GM19238 (cell line): ENCODE measurements at regions not wholly inside any gene's neighbourhood (a gene's known extent, or its start where the extent isn't known, plus 50 kb on each side); places are given as distances from the start of the nearest gene placed in this dataset.
"Not testable (repeated sequence)": the region's sequence is repeated elsewhere in the genome, so short reads cannot be mapped to it uniquely, and the experiment has no call there.

Experiments
- DNase-seq: peaks from one replicate; pipeline ENCODE4 v3.0.0; 2011; ENCODE audit warnings: low spot score; ENCODE audit not compliant: insufficient read length

DNA sequence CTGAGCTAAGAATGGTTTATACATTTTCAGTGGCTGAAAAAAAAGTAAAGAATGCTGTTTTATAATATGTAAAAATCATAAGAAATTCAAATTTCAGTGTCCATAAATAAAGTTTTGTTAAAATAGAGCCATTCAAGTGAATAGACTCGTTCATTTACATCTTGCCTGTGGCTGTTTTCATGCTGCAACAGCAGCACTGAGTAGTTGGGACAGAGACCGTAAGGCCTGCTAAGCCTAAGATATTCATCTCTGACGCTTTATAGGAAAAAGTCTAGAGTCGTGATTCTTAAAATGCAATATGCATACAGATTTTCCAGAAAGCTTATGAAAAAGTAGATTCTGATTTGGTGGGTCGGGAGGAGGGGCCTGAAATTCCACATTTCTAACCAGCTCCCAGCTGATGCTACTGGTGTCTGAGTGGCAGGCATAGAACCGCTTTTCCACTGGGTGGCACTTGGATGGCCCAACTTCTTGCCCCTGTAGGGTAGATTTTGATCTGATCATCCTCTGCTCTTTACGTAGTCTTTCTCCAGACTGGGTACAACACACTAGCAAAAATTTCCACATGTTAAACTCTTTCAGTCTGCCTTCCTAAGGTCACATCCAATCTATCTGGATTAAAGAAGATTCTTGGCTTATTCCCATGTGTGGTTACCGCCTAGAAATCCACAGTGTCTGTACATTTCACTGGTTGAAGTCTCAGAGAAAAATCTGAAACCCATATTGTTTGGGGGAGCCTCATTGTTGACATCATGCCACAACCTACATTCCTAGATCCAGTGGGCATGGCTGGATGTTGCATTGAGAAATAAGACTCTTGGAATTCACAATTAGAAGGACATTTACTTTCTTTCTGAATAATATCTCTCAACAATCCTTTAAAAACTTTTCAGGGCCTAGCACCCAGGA, 151.2 kb downstream of the C12orf75 start:
- no peak for DNase-seq

DNA sequence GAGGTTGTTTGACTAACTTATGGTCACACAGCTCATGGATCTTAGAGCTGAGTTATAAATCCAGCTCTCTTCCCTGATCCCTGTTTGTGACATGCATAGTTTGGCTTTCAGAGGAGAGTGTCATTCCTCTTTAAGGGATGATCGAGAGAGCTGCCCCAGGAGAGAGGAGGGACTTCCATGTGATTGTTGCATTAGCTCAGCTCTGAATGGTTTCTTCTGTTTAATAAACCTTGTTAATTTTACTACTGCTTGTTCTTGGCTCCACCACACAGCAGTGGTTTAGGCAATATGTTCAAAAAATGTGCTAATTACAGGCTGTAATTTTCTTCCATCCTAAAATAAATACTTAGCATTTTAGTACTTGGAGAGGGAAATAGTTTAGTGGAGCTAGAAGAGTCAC, 152.5 kb downstream of the C12orf75 start:
- DNase-seq: no peak

DNA sequence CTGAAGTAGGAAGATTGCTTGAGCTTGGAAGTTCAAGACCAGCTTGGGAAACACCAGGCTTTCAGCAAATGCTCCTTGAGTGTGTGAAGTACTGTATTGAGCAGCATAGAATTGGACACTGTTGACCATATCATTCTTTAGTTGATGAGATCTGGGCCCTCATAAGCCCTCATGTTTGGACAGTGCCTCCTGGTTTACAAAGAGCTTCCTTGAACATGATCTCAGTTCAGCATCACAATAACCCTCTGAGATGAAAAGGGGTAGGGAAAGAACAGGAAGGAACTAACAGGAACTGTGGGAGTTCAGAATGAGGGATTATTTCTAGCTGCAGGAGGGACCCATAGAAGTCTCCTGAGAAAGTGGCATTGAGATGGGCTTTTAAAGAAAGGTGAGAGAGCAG, 153.2 kb downstream of the C12orf75 start:
- DNase-seq: no peak

DNA sequence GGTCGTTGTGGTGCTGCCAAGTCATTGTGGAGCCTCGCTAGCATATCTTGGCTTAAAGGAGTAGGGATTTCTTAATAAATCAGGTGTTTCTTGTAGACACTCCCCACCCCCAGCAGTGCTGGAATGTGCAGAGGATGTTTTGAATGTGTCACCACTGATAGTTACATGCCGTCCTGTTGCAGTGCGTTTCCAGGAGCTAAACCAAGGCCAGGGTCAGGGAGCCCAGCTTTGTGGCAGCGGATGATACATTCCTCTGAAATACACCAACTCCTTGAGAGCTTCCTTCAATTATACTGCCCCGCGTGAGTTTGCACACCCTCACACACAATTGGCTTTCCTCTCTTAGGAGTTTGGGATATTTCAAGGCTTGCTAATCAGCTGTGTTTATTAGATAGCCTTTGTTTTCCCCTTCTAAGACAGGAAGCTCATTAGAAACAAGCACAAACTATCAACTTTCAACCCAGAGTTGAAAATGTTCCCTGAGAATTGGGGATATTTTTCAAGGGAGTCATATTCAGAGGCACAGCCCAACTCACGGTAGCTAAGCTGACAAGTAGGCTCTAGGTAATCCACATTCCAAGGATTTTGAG, 154.9 kb downstream of the C12orf75 start:
- no peak for DNase-seq

DNA sequence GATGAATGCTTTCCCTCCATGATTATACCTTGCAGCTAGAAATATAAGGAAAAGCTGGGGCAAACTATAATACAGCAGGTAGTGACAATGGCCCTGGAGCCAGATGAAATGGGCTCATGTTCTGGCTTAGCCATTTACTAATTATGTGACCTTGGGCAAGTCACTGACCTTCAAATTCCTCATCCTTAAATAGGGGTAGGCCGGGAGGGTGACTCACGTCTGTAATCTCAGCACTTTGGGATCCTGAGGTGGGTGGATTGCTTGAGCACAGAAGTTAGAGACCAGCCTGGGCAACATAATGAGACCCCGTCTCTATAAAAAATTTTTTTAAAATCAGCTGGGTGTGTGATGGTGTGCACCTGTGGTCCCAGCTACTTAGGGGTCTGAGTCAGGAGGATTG, 155.4 kb downstream of the C12orf75 start:
- DNase-seq: no peak

DNA sequence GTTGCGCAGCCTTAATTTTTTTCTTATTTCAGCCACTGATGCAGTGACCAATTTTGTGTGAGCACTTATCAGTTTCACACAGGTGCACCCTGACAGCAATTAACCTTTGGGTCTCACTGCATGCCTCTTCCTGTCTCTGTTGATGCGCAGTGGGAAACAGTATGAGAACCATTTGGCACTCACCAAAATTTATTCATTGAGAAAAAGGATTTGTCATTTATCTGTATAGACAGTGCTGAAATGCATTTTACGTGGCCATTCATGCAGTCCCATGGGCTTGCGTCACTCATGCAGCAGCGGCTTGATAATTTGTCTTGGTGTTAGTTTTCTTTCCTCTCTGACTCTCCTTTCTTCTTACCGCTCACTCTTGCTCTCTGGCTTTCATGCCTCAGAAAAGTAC, 157.5 kb downstream of the C12orf75 start:
- DNase-seq: no peak

DNA sequence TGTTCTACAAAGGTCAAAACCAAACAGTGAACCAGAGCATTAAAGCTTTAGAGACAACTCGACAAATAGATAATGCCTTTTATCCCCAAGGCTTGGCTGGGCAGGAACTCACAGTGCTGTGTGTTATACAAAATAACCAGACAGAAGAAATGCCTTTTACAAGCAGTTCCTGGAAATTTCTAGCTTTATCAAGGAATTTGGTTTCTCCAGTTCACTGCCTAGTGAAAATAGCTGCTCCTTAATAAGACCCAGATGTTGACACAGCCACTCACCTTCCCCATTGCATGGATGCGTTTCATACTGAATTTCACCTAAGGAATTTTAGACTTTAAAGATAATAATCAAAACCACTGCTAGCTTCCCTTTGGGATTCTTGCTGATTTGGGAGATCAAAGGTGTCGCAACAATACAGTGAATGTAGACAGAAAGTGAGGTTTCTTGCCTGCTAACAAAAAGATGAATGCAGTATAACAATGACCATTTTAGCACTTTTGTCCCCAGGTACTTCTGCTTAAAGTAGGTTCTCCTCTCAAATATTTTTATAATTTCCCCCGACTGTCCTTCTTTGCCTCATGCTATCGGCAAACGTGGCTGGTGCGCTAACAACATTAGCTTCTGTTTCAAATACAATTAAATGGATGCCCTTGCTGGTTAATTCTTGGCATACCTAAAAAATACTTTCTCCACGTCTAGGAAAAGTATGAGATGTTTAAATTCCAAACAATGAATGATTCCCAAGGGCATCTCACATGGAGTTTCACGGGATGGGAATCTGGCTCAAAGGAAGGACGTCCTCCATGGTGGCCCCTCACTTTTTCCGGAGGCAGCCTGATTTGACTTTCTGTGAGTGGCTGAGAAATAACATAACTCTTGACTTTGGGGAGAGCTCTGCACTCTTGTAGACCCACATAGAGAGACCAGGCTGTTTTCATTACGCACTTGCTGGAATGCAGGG, 162.4 kb downstream of the C12orf75 start:
- no peak for DNase-seq

DNA sequence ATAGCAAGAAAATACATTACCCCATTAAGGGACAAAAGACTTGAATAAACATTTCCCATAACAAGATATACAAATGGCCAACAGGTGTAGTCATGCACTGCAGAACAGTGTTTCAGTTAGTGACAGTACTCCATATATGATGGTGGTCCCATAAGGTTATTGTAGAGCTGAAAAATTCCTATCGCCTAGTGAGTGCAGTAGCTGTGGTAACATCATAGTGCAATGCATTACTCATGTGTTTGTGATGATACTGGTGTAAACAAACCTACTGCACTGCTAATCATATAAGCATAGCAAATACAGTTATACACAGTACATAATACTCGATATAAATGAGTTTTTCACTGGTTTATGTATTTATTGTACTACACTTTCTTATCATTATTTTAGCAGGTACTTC, 168.7 kb downstream of the C12orf75 start:
- DNase-seq: no peak

DNA sequence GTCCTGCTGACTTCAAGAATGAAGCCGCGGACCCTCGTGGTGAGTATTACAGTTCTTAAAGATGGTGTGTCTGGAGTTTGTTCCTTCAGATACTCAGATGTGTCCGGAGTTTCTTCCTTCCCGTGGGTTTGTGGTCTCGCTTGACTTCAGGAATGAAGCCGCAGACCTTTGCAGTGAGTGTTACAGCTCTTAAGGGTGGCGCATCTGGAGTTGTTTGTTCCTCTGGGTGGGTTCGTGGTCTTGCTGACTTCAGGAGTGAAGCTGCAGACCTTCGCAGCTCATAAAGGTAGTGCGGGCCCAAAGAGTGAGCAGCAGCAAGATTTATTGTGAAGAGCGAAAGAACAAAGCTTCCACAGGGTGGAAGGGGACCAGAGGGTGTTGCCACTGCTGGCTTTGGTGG, 170.2 kb downstream of the C12orf75 start:
- not testable (repeated sequence) for DNase-seq

DNA sequence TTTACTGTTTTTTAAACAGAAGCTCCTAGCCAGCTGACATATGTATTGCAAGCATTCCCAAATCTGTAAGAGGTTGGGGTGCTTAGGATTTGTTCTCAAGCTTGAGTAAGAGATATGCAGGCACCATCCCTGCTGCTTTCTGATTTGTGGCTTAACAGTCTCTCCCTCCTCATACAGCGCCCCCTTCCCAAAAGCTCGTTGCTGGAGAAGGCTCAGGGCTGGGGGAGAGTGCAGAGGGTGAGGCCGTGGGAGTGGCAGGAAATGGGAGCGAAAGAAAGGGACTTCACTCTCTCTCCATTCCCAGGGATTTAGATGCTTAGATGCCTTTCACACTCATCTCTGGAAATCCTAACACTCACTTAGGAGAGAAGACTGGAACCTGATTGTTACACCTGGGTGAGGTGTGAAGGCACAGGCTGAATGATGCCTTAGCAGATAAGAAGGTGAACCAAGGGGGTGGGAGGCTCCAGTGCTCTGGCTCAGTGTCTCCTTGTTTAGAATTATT, 172.0 kb downstream of the C12orf75 start:
- no peak for DNase-seq

DNA sequence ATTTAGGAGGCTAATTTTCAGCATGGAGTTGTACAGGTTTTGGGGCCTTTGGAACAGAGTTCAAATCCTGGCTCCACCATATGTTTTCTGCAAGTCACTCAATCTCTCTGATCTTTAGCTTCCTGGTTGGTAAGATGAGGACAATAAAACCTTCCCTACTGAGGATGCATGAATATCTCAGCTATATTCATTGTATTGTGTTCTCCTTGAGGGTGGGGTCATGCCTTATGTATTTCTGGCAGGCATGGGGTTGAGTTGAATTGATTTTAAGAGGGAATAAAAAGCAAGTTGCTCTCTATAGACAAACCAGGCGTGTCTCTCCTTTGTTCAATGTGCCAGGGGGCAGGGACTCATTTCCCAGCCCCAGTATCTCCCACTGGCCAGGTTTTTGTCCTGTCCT, 173.1 kb downstream of the C12orf75 start:
- DNase-seq: no peak

DNA sequence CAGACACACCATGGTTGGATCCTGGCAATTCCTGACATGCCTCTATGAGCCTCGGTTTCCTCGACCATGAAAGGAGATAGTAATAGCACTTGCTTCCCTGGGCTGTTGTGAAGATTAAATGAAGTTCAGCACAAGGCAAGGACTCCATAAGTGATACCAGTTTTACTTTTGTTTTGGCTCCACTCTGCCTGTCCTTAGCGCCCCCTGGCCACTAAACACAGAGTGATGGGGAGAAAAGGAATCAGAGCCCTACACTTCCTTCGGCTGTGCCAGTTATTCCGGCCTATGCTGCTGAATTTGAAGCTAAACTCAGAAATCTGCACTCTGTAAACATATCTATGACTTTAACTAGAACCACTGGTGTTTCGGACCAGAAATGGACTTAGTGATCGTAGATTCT, 173.8 kb downstream of the C12orf75 start:
- no peak for DNase-seq

DNA sequence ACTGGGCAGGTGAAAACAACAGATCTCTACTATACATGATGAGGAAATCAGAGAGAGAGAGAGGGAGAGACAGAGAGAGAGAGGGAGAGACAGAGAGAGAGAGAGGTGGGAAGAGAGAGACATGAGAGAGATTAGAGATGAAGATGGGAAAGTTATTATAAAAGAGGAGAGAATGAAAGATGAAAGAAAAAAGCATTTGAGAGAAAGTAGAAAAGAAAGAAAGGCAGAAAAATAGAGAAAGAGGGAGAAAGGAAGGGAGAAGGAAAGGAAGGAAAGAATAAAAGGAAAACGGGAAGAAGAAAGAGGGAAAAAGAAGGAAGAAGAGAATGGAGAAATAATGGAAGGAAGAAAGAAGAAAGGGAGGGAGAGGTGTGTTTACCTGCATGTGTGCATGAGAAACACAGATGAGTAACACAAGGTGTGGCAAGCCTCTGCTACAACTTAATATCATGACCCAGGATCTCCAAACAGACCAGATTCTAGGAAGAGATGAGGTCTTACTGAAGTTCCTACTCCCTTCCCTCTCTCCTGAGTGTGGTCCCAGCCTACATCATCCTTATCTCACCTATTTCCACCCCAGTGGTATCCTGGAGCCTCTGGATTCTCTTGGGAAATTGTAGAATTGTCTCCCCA, 176.3 kb downstream of the C12orf75 start:
- no peak for DNase-seq

DNA sequence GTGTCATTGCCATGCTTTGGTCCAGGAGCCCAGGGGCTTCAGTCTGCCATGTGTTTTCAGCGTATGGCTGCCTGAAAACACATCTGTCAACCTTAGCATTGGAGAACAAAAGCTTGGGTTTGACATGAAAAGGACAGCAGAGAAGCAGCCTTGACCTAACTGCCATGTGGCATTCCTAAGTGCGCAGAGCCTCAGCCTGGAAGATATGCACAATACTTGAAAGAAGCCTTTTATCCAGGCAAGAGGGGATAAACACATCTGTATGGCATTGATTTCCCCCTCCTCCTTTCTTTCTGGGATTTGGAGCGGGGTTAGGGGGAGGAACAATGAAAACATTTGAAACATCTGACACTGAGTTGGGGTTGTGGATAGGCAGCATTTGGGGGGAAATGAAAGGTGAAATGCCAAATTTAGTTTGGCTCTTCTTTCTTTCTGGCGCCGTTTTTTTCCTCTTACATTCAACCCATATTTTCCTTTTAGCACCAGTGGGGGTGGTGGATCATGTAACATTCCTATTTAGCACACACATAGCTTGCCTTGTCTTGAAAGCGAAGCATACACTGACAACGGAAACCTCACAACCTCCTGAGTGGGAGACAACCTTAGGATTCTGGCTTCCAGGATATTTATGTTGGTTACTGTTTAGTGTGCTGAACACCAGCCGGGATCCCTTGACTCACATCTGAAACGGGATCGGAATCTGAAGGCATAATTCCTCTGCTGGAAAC, 177.0 kb downstream of the C12orf75 start:
- DNase-seq: no peak

DNA sequence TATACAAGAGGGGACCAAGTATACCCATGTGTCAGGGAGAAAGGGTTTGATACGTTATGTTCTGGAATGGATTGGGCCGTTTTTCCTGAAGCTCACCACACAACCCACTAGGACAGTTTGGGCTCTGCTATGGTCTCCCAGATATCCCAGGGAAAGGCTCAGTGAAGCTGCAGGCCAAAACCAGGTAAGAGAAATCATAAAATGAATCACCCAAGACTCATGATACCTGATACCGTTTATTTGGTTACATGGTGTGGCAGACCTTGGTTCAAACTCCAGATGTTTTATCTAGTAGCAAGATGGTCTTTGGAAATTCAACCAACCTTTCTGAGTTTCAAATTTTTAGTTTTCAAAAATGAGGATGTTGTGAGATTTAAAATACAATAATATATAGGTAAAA, 177.6 kb downstream of the C12orf75 start:
- no peak for DNase-seq

DNA sequence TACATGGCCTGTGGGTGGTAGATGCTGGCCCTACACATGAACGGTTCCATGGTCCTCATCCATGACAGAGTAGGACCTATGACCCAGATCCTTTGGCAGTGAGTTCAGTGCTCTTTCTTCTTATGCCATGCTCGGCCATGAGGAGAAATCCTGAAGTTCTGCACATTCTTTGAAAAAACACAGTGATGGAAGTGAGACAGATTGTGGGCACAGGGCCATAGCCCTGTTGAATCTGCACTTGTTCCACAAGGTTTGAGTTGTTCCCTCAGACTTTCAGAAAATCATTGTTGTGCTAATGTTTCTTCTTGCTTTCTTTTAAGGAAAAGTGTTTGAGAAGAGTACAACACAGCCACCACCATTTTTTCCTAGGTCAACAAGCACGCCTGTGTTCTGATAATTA, 180.0 kb downstream of the C12orf75 start:
- DNase-seq: no peak

DNA sequence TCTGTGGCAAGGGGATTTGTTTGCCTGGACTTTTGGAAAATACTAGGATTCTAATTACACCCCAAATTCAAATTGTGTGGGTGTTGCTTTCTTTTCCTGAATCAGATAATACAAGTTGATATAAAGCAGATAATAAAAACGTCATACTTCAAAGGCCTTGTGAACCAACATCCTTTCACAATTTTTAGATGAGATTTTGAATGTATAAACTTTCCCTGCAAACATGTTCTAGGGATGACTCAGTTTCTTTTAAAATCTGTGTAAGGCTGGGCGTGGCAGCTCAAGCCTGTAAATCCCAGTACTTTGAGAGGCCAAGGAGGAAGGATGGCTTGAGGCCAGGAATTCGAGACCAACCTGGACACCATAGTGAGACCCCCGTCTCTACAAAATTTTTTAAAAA, 182.4 kb downstream of the C12orf75 start:
- not testable (repeated sequence) for DNase-seq

DNA sequence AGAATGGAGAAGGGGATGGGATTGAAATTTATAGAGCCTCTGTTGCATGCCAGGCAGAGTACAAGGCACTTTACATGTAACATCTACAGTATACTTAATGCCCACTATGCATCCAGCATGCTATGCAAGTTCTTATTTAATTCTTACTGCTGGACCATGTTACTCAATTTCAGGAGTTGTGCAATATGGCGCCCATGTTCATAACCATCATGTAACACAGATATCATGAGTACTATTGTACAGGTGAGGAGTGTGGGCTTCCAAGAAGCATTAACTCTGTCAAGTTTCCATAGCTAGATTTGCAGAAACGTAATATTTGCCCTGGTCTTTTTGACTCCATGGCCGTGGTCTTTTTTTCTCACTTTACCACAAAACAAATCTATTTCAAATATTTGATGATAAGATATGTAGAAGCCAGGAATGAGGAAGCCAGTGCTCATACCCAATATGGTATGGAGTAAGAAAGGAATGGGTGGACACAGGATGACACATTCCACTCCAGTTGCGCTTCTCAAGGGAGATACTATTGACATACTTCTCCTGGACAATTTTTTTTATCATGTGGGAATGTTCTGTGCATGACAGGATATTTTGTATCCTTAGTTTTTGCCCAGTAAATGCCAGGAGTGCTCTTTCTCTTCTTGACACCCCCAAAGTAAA, 191.8 kb downstream of the C12orf75 start:
- DNase-seq: no peak

DNA sequence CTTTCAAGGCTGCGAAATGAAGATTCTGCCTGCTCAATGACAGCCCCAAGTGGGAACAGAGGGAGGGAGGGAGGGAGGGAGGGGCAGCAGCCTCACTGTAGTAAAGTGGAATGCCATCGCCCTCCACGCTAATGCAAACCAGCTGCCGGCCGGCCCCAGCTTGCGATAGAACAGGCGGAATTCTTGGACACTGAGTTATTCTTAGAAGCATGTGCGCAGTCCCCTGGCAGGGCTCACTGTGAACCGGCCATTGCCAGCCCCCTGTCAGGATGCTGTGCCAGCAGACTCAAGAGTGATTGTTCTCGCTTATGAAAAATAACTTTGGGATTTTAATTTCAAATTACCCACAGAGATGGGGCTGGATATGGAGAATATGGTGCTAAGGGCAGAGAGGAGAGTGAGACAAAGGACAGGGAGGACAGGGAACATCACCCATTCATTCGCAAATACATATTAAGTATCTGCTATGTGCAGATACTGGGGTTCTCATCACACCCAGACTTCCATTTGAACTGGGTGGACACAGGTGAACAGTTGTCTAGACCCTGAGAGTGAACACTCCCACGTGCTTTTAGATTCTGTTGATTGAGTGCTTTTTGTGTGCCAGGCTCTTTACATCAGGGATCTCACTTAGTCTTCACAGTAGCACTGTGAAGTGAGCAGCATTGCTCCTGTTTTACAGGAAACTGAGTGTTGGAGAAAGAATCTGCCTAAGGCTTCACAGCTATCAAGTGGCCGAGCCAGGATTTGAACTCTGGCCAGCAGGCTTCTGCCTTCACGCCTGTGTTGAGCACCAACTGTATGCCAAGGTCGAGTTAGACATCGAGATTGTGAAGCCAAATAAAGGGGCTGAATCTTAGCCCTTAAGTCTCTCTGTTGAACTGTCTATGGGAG, 192.9 kb downstream of the C12orf75 start:
- no peak for DNase-seq
